Epidermal melanocyte (primary cell): ENCODE measurements at regions not wholly inside any gene's neighbourhood (a gene's known extent, or its start where the extent isn't known, plus 50 kb on each side); places are given as distances from the start of the nearest gene placed in this dataset.

Source experiments
- DNase-seq: peaks from one replicate; pipeline ENCODE4 v3.0.0; 2011; ENCODE audit warnings: low spot score; ENCODE audit not compliant: insufficient read length

GRCh38 chr20:60968853-60969720 is 283.0 kb upstream of the CDH4 start:
- no peak for DNase-seq

GRCh38 chr20:60970601-60971000 is 281.5 kb upstream of the CDH4 start:
- DNase-seq, result no peak

- no peak for DNase-seq
Measured at GRCh38 chr20:60974022-60974421, 278.0 kb upstream of the CDH4 start.

GRCh38 chr20:60974441-60974945 is 277.6 kb upstream of the CDH4 start:
- DNase-seq, result no peak

GRCh38 chr20:60976139-60976538 is 275.9 kb upstream of the CDH4 start:
- no peak for DNase-seq

- no peak for DNase-seq
Measured at GRCh38 chr20:60976913-60977312, 275.1 kb upstream of the CDH4 start.

- DNase-seq, result no peak
Measured at GRCh38 chr20:60977901-60978300, 274.2 kb upstream of the CDH4 start.

GRCh38 chr20:60984666-60985065 is 267.4 kb upstream of the CDH4 start:
- DNase-seq, result no peak

GRCh38 chr20:60986506-60987156 is 265.4 kb upstream of the CDH4 start:
- DNase-seq, result no peak

- no peak for DNase-seq
Measured at GRCh38 chr20:60990061-60990460, 262.0 kb upstream of the CDH4 start.

- DNase-seq, result no peak
Measured at GRCh38 chr20:60990643-60991042, 261.4 kb upstream of the CDH4 start.

GRCh38 chr20:60993433-60994044 is 258.5 kb upstream of the CDH4 start:
- no peak for DNase-seq

GRCh38 chr20:60999250-60999649 is 252.8 kb upstream of the CDH4 start:
- DNase-seq, result no peak

- no peak for DNase-seq
Measured at GRCh38 chr20:61002090-61002489, 250.0 kb upstream of the CDH4 start.

- DNase-seq, result no peak
Measured at GRCh38 chr20:61014491-61014890, 237.6 kb upstream of the CDH4 start.

- no peak for DNase-seq
Measured at GRCh38 chr20:61015602-61016001, 236.5 kb upstream of the CDH4 start.

- no peak for DNase-seq
Measured at GRCh38 chr20:61019322-61019721, 232.7 kb upstream of the CDH4 start.

- DNase-seq, result no peak
Measured at GRCh38 chr20:61023612-61024011, 228.4 kb upstream of the CDH4 start.

GRCh38 chr20:61024390-61024789 is 227.7 kb upstream of the CDH4 start:
- no peak for DNase-seq

- DNase-seq, result no peak
Measured at GRCh38 chr20:61025536-61025935, 226.5 kb upstream of the CDH4 start.

GRCh38 chr20:61026173-61026572 is 225.9 kb upstream of the CDH4 start:
- DNase-seq, result peak; percentile 0

- no peak for DNase-seq
Measured at GRCh38 chr20:61026731-61027130, 225.3 kb upstream of the CDH4 start.
